ENCODE measurements at regions not wholly inside any gene's neighbourhood (a gene's known extent, or its start where the extent isn't known, plus 50 kb on each side); places are given as distances from the start of the nearest gene placed in this dataset.

DNA sequence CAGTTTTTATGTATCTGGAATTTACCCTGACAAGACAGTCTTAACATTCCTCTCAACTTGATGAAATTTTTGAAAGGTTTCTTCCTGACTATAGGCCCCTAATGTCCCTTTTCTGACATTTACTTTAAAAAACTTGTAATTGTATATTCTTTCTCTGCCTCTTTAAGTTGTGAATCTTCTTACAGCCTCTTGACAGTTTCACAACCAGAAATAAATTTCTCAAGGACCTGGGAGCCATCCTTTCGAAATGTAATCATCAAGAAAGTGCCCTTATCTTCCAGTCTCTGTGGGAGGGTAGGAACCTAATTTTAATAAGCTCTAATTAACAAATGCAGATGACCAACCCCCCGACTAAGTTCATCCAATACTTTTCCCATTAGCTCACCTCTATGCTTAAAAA lies 403.6 kb upstream of the GJE1 start:
- Histone ChIP-seq H3K36me3 (no peaks in the 10 kb centered on the region), H3K4me1 (no peaks in the 10 kb centered on the region), H3K27ac (no peak overlapping the region), H3K27me3 (no peaks in the 10 kb centered on the region), H3K4me3 (no peak overlapping the region), H3K9me3 (no peaks in the 10 kb centered on the region)
- DNase-seq: no peak
- TF ChIP-seq, protein P1, sequence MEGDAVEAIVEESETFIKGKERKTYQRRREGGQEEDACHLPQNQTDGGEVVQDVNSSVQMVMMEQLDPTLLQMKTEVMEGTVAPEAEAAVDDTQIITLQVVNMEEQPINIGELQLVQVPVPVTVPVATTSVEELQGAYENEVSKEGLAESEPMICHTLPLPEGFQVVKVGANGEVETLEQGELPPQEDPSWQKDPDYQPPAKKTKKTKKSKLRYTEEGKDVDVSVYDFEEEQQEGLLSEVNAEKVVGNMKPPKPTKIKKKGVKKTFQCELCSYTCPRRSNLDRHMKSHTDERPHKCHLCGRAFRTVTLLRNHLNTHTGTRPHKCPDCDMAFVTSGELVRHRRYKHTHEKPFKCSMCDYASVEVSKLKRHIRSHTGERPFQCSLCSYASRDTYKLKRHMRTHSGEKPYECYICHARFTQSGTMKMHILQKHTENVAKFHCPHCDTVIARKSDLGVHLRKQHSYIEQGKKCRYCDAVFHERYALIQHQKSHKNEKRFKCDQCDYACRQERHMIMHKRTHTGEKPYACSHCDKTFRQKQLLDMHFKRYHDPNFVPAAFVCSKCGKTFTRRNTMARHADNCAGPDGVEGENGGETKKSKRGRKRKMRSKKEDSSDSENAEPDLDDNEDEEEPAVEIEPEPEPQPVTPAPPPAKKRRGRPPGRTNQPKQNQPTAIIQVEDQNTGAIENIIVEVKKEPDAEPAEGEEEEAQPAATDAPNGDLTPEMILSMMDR (IDR thresholded peaks at IDR 0.05): no peak
- TF ChIP-seq POLR2A (IDR thresholded peaks at IDR 0.05): no peak

DNA sequence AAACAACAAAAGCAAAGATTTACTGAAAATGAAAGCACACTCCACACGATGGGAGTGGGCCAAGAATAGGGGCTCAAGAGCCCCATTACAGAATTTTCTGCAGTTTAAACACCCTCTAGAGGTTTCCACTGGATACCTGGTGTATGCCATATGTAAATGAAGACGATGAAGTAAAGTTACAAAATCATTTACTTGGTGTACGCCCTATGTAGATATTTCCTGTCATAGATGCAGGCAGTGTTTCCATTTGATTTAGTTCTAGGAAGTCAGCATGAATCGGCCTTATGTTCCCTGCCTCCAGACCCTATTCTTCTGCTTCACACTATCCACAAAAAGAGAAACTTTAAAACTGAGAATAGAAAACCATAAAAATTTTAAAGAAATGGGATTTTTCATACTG lies 404.4 kb upstream of the GJE1 start:
- TF ChIP-seq, protein P1 (IDR thresholded peaks at IDR 0.05): no peak
- no peak for TF ChIP-seq POLR2A (IDR thresholded peaks at IDR 0.05)

DNA sequence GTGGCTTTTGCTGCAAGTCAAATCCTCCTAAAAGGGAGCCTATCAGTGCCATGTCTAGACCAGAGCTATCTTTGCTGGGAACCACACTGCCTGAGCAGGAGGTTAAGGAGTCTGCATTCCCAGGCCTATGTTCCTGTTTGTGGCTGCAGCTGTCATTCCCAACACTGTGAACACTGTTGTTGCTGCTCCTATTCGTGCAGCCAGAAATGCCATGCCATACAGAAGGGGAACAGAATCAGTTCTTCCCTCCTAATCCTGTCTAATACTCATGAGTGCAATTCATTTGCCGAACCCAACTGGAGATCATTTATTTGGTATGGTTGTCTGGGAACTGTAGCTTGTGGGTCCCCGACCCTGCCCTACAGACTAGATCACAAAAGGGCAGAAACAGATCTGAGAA lies 406.5 kb upstream of the GJE1 start:
- no peaks in the 10 kb centered on the region for H3K4me1 ChIP-seq
- no peaks in the 10 kb centered on the region for H3K9me3 ChIP-seq
- H3K4me3 ChIP-seq: no peak overlapping the region
- TF ChIP-seq POLR2A (IDR thresholded peaks at IDR 0.05): no peak
- TF ChIP-seq, protein P1 (IDR thresholded peaks at IDR 0.05): no peak
- no peak for DNase-seq
- H3K27me3 ChIP-seq: no peaks in the 10 kb centered on the region
- no peak overlapping the region for H3K27ac ChIP-seq
- no peaks in the 10 kb centered on the region for H3K36me3 ChIP-seq

More for the DNA sequence above, 404.4 kb upstream of the GJE1 start:
- Histone ChIP-seq H3K4me3 (no peak overlapping the region), H3K4me1 (no peaks in the 10 kb centered on the region), H3K36me3 (no peaks in the 10 kb centered on the region), H3K27ac (no peak overlapping the region), H3K27me3 (no peaks in the 10 kb centered on the region), H3K9me3 (no peaks in the 10 kb centered on the region)
- DNase-seq: no peak

DNA sequence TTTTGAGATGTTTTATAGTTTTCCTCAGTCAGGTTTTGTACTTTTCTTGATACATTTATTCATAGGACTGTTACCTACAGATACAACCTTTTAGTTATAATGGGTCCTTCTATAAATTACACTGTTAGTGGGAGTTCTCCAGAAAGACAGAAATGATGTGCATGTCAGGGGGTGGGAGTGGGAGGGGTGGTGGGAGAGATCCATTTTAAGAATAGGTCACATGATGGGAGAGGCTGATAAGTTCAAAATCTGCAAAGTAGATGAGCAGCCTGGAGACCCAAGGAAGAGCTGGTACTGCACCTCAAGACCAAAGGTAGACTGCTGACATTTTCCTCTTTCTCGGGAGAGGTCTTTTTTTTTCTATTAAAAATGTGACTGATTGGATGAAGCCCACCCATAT lies 408.0 kb upstream of the GJE1 start:
- Histone ChIP-seq H3K27ac (no peak overlapping the region), H3K9me3 (no peaks in the 10 kb centered on the region), H3K27me3 (no peaks in the 10 kb centered on the region), H3K4me1 (no peaks in the 10 kb centered on the region), H3K4me3 (no peak overlapping the region), H3K36me3 (no peaks in the 10 kb centered on the region)
- no peak for DNase-seq
- TF ChIP-seq POLR2A (IDR thresholded peaks at IDR 0.05): no peak
- TF ChIP-seq, protein P1 (IDR thresholded peaks at IDR 0.05): no peak

DNA sequence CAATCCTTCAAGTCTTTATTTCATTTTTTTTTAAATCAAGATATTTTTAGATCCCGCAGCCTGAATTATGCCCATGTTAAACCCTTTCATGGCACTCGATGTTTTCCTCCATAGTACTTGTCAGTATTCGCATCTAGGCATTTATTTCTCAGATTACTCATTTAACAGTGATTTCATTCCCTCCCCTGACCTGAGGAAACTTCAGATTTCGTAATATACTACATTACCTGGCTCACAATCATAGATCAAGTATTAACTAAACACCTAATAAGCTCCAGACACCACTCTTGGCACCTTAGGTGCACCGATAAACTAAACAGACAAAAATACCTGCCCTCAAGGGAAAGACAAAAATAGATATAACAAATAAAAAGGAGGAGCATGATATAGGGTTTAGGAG lies 413.2 kb upstream of the GJE1 start:
- Histone ChIP-seq H3K4me3 (no peak overlapping the region), H3K27ac (no peak overlapping the region), H3K27me3 (no peaks in the 10 kb centered on the region), H3K4me1 (no peaks in the 10 kb centered on the region), H3K9me3 (no peaks in the 10 kb centered on the region), H3K36me3 (no peaks in the 10 kb centered on the region)
- TF ChIP-seq, protein P1 (IDR thresholded peaks at IDR 0.05): no peak
- TF ChIP-seq POLR2A (IDR thresholded peaks at IDR 0.05): no peak
- no peak for DNase-seq

DNA sequence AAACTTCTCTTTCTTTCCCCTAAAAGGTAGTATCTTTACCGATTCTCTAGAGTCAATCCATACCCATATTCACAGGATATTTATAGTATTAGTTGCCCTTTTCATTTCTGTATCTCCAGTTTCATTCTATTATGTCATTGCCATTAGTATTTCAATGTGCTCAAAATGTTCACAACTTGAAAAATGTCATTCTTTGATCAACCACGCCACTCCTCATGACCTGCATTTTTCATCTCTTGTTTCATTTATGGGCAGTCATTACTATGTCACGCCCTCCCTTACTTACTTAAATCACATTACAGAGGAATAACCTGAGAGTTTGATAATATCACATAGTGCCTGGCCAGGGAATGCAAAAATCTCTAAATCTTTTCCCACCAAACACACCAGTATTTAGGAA lies 427.3 kb upstream of the GJE1 start:
- no peak for TF ChIP-seq POLR2A (IDR thresholded peaks at IDR 0.05)
- TF ChIP-seq, protein P1 (IDR thresholded peaks at IDR 0.05): no peak
- no peak overlapping the region for H3K4me3 ChIP-seq
- no peaks in the 10 kb centered on the region for H3K4me1 ChIP-seq
- no peaks in the 10 kb centered on the region for H3K27me3 ChIP-seq
- H3K36me3 ChIP-seq: no peaks in the 10 kb centered on the region
- no peak for DNase-seq
- no peaks in the 10 kb centered on the region for H3K9me3 ChIP-seq
- no peak overlapping the region for H3K27ac ChIP-seq

Data from Peyer's patch (tissue), 4 donors.